ENCODE measurements at regions not wholly inside any gene's neighbourhood (a gene's known extent, or its start where the extent isn't known, plus 50 kb on each side); places are given as distances from the start of the nearest gene placed in this dataset.

GRCh38 chr21:35340273-35340672 lies 291.2 kb upstream of the RUNX1 start:
- peak in 3 of 4 donors; percentile 6 to 41 (median 12) for TF ChIP-seq CTCF (IDR thresholded peaks at IDR 0.05)
- TF ChIP-seq POLR2A (IDR thresholded peaks at IDR 0.05), result no peak
